Activated naive CD4-positive, alpha-beta T cell treated with anti-CD3 and anti-CD28 coated beads, Interleukin-2, amount 50 U/mL, for 16 hours (primary cell): ENCODE measurements at regions not wholly inside any gene's neighbourhood (a gene's known extent, or its start where the extent isn't known, plus 50 kb on each side); places are given as distances from the start of the nearest gene placed in this dataset.
"Not testable (repeated sequence)": the region's sequence is repeated elsewhere in the genome, so short reads cannot be mapped to it uniquely, and the experiment has no call there.

Experiments
- DNase-seq: peaks from one replicate; pipeline ENCODE4 v3.0.0-alpha.2; 2020

DNA sequence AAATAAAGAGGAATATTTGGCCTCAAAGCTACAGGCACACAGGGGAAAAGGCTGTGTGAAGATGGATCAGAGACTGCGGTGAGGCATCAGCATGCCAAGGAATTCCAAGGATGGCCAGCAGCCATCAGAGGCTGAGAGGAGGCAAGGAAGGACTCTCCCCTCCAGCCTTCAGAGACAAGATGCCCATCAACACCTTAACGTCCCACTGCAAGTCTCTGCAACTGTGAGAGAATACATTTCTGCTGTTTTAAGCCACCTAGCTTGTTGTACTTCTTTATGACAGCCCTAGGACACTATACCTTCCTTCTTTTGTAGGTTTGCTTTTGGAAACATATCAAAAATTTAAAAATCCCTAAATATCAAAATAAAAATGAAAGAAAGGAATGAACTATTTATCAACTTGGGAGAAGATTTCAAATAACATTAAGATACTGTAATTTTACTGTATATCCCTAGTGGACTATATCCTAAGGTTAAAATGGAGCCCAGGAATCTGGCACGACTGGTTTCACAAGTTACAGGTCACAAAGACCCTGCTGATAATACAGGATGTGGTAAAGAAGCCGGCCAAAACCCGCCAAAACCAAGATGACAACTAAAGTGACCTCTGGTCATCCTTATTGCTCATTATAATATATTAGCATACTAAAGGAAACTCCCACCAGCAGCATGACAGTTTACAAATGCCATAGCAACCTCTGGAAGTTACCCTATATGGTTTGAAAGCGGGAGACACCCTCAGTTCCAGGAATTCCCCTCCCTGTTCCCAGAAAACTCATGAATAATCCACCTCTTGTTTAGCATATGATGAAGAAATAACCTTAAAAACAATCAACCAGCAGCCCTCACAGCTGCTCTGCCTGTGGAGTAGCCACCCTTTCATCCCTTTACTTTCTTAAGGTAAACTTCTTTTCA, 185.2 kb downstream of the AVL9 start:
- no peak for DNase-seq

DNA sequence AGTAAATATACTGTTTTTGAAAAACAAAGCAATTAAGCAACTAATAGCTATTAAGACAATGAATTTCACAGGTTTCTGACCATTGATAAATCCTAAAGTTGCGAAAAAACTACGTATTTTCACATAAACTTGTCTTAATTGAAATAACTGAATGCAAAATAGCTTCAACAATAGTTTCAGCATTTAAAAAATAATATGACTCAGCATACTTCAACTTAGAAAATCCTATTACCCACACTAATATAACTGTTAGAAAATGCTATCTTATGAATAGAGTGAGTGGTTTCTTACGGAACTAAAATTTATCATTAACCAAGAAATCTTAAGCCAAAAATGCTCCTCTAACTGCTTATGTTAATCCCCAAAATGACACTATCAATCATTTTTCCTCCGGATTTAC, 183.9 kb downstream of the AVL9 start:
- no peak for DNase-seq

DNA sequence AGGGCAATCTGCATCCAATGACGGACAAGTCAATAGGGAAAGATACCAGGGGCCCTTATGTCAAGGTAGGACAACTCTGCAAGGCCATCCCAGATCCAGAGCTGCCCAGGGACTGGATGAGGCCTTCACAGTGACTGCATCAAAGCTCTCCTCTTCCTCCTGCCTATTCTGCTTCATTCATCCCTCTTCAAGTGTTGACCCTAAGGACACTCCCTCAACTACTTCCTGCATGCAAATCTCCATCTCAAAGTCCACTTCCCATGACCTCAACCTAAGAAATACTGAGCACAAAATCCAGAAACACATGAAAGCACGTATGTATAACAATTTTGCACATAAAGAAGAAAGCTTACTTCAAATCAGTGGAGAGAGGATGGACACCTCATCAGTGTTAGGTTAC, 182.3 kb downstream of the AVL9 start:
- no peak for DNase-seq

DNA sequence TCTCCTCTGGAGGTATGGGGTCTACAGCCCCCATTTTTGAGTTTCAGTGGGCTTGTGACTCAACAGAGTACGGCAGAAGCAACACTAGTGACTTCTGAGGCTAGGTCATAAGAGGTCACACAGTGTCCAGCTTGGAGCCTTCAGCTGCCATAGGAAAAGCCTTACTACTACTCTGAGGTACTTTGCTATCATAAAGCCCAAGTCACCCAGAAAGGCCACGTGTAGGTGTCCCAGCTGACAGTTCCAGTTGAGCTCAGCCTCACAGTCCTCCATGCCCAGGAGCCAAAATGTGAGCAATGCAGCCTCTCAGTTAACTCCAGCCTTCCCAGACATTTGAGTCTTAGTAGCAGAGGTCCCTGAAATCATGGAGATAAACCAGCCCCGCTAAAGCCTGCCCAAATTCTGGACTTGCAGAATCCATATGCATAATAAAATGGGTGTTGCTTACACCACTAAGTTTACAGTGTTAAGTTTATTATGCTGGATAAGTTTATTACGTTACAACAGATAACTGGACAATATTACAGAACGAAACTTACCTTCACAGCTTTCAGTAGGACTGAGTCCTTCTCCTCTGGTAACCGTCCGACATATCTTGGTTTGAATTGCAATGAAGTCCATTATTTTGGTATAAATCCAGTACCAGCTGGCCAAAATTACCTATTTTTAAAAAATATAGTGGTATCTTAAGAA, 181.1 kb downstream of the AVL9 start:
- DNase-seq: no peak

DNA sequence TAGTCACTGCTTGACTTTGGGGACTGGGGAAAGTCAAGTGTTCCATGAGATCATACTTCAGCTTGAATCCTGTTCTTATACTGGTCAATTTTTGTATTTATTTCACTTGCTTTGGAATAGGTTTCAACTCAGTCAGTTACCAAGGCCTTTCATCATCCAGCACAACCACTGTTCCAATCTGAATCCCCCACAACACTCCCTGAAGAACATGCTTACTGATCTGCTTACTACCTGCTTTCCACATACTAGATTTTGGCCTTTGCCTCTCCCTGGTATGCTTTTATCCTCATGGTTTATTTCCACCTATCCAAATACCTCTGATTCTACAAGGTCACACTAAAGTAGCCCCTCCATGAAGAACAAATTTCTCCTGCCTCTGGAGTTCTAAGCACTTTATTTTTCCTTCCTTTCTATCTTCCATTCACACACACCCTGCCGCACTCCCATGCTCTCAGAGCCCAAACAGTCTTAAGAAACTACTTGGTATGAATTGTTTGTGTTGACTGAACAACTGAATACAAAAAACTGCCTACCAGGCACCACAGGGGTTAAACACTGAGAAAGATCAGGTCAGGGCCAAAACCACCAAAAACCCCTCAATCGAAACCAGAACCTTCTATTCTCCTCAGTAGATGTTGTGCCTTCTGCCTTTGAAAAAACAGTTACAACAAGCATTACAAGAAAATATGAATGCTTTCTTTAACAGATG, 178.1 kb downstream of the AVL9 start:
- DNase-seq: no peak

DNA sequence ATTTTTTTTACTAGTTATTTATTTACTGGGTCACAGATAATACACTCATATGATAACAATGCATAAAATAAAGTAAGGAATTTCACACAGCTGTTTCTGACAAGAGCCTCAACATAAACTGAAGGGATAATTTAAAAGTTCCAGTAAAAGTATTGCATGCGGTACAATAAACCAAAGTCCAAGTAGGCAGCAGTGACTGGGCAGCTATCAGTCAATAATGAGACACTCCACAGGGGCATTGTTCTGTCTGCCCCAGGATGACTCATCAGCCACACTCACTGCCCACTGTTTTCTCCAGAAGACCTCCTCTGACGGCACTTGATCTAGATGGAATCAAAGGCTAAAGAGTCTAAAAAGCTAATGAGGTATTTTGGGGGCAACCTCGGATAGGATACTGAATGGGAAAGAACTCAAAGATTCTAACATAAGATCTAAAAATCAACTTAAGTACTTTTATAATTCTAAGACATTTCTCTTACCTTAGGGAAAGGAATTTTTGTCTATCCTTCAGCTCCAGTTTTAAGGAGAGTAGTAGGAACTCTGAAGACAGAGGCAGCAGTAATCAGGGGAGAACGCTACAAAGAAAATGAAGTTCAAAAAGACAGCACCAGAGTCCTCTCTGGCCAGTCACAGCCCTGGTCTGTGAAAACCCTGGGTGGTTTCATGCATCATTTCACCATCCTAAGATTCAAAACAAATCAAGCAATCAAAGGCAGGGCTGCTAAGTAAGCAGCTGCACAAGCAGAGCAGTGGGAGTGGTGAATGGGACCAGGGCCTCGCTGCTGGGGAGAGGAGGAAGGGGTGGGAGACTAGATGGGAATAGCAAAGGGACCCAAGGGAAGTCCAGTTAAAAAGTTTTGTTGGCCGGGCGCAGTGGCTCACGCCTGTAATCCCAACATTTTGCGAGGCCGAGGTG, 175.1 kb downstream of the AVL9 start:
- DNase-seq: no peak

DNA sequence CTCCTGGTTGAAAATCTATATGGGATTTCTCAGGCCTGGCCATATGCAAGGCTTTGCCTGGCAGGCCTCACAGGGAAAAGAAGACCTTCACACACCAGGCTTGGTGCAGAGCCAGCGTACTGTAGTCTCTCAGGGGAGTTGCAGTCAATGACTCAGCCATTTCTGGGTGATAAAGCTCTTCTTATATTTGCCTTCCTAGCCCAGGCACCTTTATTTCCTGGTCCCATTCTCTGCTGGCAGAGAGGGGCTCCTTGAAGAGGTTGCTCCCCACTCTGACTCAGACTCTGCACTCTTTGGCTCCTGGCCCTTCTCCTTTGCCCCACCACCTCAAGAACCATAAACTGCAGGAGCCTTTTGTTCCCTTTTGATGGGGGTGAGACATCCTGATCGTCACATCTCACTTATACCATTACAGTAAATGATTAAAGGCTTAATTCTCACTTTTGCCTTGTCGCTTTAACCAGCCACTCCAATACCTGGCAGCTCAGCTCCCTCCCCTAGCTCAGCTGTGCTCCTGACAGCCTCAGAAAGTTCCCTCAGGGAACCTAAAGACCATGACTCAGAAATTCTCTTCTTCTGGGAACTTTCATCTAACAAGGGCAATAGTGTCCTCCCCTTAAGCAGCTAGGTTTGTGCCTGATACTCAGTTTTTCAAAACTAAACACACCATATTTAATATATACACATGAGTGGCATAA, 174.0 kb downstream of the AVL9 start:
- DNase-seq: not testable (repeated sequence)

DNA sequence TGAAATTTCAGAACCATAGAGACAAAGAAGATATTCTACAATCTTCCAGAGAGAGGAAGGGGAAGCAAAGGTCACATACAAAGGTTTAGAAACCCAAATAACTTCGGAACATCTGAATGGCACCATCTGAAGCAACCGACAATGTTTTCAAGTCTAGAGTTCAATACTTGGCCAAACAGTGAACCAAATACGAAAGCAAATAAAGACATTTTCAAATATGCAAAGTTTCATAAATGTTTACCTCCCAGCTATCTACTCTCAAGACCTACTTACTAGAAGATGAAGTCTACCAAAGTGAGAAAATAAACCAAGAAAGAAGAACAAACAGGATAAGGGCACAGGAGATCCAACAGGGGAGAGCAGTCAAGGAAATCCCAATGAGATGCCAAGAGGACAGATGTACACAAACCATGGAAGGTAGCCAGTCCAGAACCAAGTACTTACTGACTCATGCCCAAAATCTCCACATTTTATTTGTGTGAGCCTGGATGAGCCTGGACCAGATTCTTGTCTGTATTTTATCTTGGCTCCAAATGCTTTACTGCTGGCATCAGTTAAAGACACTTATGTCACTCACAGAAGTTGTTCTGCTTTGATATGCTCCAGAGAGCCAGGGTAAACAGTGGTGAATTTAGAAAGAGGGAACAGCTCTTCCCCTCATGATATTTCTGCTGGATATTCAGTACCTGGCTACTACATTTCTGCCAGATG, 173.3 kb downstream of the AVL9 start:
- not testable (repeated sequence) for DNase-seq

DNA sequence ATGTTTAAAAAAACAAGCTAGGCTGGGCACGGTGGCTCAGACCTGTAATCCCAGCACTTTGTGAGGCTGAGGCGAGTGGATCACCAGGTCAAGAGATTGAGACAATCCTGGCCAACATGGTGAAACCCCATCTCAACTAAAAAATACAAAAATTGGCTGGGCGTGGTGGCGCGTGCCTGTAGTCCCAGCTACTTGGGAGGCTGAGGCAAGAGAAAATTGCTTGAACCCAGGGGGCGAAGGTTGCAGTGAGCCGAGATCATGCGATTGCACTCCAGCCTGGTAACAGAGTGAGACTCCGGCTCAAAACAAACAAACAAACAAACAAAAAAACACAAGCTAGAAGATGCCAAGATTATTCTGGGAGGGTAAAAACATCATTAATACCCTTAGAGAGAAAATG, 172.3 kb downstream of the AVL9 start:
- not testable (repeated sequence) for DNase-seq

DNA sequence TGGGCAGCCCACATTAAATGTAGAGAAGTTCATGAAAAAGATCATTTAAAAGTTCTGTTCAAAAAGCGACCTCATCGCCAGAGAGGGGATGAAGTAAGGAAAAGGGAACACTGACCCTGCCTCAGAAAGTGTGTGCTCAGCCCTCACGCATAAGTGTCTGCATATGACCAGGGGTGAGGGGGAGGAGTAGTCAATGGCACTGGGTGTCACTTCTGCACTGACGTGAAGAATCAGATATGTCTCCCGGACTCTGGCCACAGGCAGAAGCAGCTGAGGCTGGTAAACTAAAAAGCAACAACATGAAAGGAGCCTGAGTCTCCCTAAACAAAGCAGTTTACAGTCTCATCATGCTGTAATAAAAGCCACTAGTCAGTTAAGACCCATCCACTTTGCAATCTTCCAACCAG, 168.5 kb downstream of the AVL9 start:
- not testable (repeated sequence) for DNase-seq

DNA sequence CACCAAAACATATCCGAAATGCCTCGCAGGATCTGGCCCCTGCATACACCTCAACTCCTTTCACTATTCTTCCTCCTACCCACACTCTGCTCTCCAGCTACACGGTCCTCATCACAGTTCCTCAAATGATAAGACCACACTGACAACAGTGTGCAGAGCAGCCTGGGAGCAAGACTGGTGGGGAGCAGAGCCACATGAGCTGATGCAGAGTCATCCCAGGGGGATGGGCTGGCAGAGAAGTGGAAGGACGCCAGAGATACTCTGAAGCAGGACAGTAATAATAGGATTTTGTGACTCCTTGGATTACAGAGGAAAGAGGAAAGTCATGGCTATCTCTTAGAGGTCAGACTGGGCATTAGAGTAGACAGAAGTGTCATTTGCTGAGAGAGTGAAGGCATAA, 167.2 kb downstream of the AVL9 start:
- DNase-seq: not testable (repeated sequence)

DNA sequence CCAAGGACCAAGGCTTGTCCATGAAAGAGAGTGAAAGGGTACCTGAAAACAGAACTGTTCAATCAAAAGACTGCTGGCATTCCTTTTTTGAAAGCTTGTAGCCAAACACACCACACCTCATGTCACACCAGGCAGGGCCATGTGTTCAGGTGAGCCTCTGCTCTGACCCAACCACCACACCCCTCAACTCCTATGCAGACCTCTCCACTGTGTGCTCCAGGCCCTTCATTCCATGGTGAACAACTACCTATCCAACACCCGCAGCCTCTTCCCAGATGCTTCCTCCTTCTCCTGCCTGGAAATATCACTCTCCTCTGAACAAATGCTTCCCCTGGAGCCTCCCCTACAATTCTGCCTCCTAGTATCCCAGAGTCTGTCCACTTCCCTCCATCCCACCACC, 166.6 kb downstream of the AVL9 start:
- DNase-seq: no peak

DNA sequence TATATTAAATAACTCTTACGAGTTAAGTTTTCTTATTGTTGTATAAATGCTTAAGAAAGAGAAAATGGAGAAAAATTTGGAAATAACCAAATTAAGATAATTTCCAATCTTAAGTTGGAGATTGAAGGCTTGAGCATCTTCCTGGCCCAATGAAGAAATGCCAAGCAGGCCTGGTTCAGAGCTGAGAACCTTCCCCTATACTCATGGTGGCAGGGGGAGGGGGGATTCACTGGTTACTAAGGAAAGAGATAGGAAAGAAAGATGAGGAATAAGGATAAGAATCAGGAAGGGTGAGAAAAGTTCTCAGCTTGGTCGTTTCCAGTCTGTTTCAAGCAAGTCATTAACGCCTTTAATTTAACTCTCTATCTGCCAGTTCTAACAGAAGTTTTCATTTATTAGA, 166.2 kb downstream of the AVL9 start:
- DNase-seq: no peak

DNA sequence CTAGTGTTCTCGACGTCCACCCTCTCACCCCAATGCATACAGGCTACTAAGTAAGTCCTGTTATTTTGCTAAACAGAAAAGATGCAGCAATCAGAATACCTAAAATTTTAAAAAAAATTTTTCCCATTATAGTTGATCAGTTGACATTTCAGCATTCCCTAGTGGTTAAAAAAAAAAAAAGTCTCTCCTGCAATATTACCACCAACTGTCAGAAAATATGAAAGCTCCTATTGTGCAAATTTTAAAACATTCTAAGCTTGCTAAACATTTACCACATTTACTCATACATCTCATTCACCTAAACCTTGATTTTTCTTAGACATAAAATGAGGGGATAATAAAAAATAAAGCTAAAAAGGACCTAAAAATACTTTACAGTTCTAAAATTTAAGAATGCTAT, 165.6 kb downstream of the AVL9 start:
- DNase-seq: no peak

DNA sequence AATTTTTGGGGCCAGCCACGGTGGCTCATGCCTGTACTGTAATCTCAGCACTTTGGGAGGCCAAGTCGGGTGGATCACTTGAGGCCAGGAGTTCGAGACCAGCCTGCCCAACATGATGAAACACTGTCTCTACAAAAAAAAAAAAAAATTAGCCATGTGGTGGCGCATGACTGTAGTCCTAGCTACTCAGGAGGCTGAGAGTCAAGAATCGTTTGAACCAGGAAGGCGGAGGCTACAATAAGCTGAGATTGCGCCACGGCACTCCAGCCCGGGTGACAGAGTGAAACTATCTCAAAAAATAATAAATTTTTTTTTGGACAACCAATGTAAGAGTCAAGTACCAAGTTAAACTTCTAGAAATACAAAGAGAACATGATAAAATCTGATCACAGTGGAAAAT, 164.6 kb downstream of the AVL9 start:
- no peak for DNase-seq

DNA sequence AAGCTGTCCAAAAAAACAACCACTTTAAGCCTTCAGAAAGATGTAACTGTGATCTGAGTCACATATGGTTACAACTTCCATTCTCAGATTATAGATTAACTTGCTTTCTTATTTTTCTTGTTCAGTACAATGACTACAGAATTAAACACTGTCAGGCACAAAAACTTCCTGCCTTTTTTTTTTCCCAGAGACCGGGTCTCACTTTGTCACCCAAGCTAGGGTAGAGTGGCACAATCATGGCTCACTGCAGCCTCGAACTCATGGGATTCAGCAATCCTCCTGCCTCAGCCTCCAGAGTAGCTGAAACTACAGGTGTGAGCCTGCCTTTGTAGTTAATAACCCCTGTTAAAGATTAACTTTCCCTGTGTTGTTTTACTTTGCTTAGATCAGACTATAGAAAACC, 163.2 kb downstream of the AVL9 start:
- DNase-seq: no peak

DNA sequence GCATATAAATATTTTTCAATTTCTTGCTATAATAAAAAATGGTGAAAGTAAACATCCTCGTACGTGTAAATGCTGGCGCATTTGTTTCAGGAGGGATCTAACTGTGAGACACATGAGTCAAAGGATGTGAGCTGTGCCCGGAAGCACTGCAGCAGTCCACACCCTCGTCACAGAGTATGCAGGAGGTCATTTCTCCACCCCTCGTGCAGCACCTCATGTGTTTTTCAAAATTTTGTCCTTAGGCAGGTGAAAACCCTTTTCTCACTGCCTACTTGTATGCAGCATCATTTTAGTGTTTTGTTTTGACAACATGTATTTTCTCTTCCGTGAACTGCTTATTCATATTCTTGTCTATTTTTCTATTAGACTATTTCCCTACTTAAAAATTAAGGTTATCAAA, 162.7 kb downstream of the AVL9 start:
- DNase-seq: no peak

DNA sequence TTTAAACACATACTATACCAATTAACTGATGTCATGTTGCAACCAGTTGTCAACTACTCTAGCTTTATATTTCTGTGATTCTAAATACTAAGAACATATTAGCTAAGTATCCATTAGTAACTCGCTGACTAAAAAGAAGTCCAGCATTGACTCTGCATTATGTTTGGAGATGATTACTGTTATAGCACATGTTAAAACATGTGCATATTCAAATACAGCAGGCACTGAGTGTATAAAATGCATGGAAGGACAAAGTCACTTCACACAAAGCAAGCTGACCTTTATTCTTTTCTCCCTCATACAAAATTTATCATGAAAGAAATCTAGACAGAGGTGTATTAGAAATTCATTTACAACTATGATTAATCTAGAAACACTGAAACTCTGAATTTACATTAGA, 159.3 kb downstream of the AVL9 start:
- not testable (repeated sequence) for DNase-seq

DNA sequence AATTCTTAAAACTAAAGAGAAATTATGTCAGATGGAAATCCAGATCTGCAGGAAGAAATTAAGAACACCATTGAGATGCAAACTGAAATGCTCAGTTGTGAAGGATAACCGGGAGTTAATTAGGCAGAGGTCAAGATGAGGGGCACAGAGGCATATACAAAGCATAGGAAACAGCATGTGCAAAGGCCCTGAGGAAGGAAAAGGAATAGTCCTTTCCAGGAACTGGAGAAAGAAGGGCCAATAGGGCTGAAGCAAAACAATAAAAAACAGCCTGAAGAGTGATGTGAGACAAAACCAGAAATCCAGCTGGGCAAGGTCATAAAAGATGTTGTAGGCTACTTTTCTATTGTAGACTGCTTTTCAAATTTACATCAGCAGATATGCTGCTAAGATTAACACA, 155.1 kb downstream of the AVL9 start:
- not testable (repeated sequence) for DNase-seq

DNA sequence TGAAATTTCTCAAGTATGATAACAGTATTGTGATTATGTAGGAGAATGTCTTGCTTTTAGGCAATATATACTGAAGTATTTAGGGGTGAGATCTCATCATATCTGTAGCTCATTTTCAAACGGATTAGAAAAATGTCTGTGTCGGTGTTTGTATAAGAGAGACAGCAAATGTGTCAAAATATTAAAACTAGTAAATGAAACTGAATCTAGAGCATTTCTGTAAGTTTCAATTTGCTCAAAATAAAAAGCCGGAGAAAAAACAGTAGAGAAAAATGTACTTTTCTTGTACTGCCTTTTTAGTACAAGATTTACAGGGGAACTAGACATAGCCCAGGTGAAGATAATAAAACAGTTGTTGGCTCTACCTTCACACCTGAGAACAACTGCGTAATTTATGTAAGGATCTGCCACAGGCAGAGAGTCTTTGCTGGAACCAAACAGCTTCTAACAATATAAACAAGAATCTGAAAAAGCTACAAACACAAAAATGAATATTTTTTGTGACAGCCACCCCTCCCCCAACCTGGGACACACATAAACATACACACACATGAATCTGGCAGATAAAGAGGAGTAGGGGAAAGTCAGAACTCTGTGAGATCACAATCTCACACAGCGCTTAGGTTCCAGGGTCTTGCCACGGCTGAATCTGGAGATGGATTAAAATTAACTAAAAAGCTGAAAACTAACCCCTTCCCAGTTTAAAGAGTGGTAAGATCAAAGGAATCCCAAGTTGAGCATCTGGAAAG, 153.3 kb downstream of the AVL9 start:
- no peak for DNase-seq
